ENCODE measurements at regions not wholly inside any gene's neighbourhood (a gene's known extent, or its start where the extent isn't known, plus 50 kb on each side); places are given as distances from the start of the nearest gene placed in this dataset.
A peak's percentile ranks its signal among the peaks of the same experiment; 100 is the strongest.
"Not testable (repeated sequence)": the region's sequence is repeated elsewhere in the genome, so short reads cannot be mapped to it uniquely, and the experiment has no call there.

DNA sequence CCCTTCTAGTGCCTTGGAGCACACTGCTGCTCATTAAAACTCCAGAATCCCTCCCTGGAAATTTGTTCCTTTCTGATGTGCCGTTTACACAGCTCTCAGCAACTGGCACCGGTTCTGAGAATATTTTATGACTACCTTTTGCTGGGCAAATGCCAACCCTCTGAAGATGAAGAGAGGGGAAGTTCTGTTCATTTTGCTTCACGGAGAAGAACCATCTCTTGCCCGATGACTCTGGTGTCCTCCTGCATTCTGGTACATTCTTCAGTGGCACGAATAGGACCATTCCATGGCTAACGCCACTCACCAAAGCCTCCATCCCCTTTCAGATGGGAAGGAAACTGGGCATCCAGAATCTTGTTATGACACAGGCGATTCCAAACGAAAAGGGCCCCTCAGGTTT is 96.2 kb upstream of the SIM2 start:
- no peak for DNase-seq

- DNase-seq, result no peak
Measured at GRCh38 chr21:36603221-36603620, 95.7 kb upstream of the SIM2 start.

- no peak for DNase-seq
Measured at GRCh38 chr21:36605426-36605825, 93.5 kb upstream of the SIM2 start.

- no peak for DNase-seq
Measured at GRCh38 chr21:36606287-36606982, 92.5 kb upstream of the SIM2 start.

DNA sequence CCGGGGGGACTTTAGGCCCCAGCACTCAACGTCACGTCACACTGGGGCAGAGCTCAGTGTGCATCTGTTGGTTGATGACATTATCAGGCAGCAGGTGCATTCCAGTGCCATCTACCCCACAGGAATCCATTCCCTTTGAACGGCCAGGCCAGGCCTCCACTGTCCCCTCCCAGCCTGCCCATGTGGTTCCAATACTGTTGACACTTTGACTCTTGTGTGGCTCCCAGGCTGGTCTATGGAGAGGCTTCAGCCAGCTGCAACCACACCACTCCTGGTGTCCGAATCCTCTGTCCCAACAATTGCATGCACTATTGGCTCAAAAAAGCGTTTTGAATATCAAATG is 92.0 kb upstream of the SIM2 start:
- DNase-seq, result no peak

DNA sequence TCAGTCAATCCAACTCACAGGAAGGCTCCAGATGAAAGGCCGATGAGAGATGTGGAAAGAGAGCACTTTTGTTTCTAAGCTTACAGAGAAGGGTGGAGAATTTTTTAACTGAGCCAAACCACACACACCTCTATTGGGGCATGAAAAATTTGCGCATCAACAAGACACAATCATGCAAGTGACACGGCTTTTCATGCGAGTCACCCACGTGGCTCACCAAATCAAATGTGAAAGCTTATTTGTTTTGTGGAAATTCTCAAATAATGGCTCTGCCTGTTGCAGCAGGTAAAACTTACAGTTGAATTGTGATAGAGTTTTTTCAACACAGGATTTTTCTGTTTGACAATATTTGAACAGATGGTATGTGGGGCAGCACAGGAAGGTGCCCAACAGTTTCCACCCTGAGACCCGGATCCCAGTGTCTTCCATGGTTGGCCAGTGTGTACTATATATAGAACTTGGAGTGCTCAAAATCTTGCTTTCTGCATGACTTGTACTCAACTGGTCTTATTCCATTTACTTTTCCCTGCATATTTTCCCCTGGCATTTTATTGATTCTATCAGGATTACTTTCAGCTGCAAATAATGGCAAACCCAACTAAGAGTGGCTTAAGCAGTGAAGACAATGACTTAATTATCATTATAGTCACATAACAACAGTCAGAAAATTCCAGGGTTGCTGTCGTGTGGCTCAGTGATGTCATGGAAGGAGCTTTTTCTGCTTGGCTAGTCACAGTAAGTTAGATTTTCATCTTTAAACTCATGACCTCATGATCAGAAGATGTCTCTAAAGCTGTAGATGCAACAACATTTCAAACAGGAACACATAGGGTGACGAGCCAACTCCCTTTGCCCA is 90.6 kb upstream of the SIM2 start:
- no peak for DNase-seq

GRCh38 chr21:36608897-36609225 is 90.1 kb upstream of the SIM2 start:
- no peak for DNase-seq

DNA sequence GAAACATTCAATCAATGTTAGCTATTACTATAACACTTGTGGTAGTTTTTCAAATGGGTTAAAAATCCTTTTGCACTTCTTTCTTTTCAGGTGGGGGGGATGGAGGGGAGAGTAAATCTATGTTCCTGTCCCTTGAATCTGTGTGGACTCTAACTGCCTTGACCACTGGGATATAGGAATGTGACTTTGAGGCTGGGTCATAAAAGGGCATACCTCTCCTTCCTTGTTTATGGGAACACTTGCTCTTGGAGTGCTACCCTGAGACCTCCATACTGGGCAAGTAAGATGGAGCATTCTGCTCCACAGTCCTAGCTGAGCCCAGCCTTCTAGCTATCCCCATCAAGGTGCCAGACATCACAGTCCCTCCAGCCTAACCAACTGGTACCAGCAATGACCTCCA is 89.3 kb upstream of the SIM2 start:
- DNase-seq, result no peak

GRCh38 chr21:36610201-36610600 is 88.7 kb upstream of the SIM2 start:
- DNase-seq, result no peak

DNA sequence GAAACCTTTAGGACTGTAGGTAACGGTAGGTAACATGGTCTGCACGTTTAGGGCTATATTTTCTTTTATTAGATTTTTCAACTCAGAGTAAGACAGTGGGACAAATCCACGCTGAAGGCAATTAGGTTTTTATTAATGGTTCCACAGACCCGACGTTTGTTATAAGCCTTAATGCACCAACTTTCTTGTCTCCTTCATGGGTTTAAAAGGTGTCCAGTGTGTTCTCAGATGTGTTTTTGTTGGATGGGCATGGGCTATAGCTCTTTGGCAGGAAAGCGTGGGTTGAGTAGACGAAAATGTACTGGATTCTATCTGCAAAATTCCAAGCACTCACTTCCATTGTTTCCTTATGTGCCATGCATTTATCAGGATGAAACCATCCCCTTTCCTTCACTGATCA is 88.0 kb upstream of the SIM2 start:
- no peak for DNase-seq

- no peak for DNase-seq
Measured at GRCh38 chr21:36611379-36611778, 87.5 kb upstream of the SIM2 start.

GRCh38 chr21:36613059-36613458 is 85.9 kb upstream of the SIM2 start:
- DNase-seq, result peak; percentile 22

GRCh38 chr21:36613554-36613953 is 85.4 kb upstream of the SIM2 start:
- DNase-seq, result no peak

GRCh38 chr21:36615274-36615964 is 83.5 kb upstream of the SIM2 start:
- DNase-seq, result no peak

DNA sequence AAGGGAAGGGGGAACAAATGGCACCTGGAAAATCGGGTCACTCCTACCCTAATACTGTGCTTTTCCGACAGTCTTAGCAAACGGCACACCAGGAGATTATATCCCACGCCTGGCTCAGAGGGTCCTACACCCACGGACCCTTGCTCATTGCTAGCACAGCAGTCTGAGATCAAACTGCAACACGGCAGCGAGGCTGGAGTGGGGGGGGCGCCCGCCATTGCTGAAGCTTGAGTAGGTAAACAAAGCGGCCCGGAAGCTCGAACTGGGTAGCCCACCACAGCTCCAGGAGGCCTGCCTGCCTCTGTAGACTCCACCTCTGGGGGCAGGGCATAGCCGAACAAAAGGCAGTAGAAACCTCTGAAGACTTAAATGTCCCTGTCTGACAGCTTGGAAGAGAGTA is 82.1 kb upstream of the SIM2 start:
- DNase-seq, result not testable (repeated sequence)

DNA sequence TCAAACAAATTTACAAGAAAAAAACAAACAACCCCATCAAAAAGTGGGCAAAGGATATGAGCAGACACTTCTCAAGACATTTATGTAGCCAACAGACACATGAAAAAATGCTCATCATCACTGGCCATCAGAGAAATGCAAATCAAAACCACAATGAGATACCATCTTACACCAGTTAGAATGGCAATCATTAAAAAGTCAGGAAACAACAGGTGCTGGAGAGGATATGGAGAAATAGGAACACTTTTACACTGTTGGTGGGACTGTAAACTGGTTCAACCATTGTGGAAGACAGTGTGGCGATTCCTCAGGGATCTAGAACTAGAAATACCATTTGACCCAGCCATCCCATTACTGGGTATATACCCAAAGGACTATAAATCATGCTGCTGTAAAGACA is 77.1 kb upstream of the SIM2 start:
- DNase-seq, result not testable (repeated sequence)

DNA sequence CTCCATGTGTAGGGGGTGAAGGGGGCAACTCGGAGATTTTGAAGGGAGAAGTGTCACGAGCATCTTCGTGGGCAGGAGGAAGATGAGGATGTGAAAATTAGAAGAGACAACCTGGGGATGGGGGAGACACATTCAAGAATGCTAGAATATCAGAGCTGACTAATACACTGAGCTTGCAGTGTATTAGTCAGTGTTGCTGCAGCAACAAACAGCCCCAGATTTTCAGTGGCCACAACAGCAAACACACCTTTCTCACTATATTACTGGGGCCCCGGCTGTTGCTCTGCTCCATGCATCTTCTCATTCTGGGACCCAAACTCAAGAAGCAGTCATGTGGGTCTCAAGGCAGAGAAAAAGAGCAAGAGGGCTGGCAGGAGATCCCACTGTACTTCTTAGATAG is 74.8 kb upstream of the SIM2 start:
- no peak for DNase-seq

- no peak for DNase-seq
Measured at GRCh38 chr21:36626791-36627190, 72.1 kb upstream of the SIM2 start.

DNA sequence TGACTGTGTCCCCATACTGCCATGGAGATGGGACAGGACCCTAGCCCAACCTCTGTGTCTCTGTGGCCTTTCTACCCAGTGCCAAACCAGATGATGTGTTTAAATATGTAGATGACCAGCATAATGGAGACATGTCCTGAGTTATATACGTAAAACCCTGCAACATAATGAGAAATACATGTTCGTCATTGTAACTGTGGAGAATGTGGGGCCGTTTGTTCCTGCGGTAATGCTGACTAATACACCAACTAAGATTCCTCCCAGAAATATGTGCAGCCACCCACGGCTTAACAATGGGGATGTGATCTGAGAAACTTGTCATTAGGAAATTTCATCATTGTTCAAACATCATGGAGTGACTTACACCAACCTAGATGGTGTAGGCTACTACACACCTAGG is 71.7 kb upstream of the SIM2 start:
- no peak for DNase-seq

GRCh38 chr21:36628106-36628505 is 70.8 kb upstream of the SIM2 start:
- no peak for DNase-seq

GRCh38 chr21:36628761-36629460 is 70.0 kb upstream of the SIM2 start:
- DNase-seq, result no peak

- peak; percentile 19 for DNase-seq
Measured at GRCh38 chr21:36630485-36631206, 68.3 kb upstream of the SIM2 start.

DNA sequence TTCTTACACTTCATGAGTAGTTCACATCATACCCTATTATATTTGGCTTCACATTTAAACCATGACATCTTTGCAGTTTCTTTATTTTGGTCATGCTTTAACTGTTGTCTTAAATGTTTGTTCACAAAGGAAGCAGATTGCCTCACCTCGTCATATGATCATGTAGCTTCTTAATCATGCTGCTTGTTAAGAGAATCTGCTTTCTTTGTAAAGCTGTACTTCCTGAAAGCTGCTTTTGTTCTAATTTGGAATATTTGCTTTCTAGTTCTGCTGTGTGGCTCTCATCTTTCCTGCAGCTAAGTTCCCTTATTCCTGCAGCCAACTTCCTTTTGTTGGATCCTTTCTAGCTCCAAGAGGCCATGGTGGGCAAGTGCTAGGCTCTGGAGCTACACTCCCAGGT is 62.9 kb upstream of the SIM2 start:
- no peak for DNase-seq

Measured in NCI-H774 (cell line).